Suprapubic skin (tissue), 4 donors: ENCODE measurements at regions not wholly inside any gene's neighbourhood (a gene's known extent, or its start where the extent isn't known, plus 50 kb on each side); places are given as distances from the start of the nearest gene placed in this dataset.

Experiments
- DNase-seq, 2 donors: peaks; one replicate each; pipeline ENCODE4 v3.0.0-alpha.2; 2019; ENCODE audit warnings: low spot score in 2 of 2
- H3K27ac ChIP-seq: fragments of 200-600 bp; sonication (generic); one replicate; pipeline ENCODE4 v1.5.1; 2019
- H3K27me3 ChIP-seq: fragments of 200-600 bp; sonication (generic); one replicate; pipeline ENCODE4 v1.5.1; 2019
- H3K36me3 ChIP-seq: fragments of 200-600 bp; sonication (generic); one replicate; pipeline ENCODE4 v1.5.1; 2019
- H3K4me1 ChIP-seq: fragments of 200-600 bp; sonication (generic); one replicate; pipeline ENCODE4 v1.5.1; 2019
- H3K4me3 ChIP-seq: fragments of 200-600 bp; sonication (generic); one replicate; pipeline ENCODE4 v1.5.1; 2019; ENCODE audit warnings: mild to moderate bottlenecking
- H3K9me3 ChIP-seq: fragments of 200-600 bp; sonication (generic); one replicate; pipeline ENCODE4 v1.5.1; 2019
- CTCF ChIP-seq, 2 donors: fragments of 200-600 bp in 1 of 2; fragments of 450-650 bp in 1 of 2; sonication (generic) in 1 of 2; IDR thresholded peaks; one replicate each; pipeline ENCODE4 v1.5.1; 2016 to 2019; ENCODE audit warnings: antibody characterized with exemption in 2 of 2, mild to moderate bottlenecking in 1 of 2, moderate library complexity in 1 of 2
- EP300 ChIP-seq: sonication (generic); formaldehyde crosslinking; IDR thresholded peaks from one replicate; pipeline ENCODE4 v1.6.1; 2017; ENCODE audit warnings: antibody characterized with exemption
- POLR2A ChIP-seq, 2 donors: fragments of 450-650 bp; IDR thresholded peaks; one replicate each; pipeline ENCODE4 v1.6.1; 2017; ENCODE audit warnings: antibody characterized with exemption in 2 of 2, mild to moderate bottlenecking in 2 of 2, moderate library complexity in 2 of 2
- POLR2AphosphoS5 ChIP-seq, 3 donors: sonication (generic); formaldehyde crosslinking; IDR thresholded peaks; one replicate each; pipeline ENCODE4 v1.6.1; 2017; ENCODE audit warnings: antibody characterized with exemption in 3 of 3
- WGBS: methylation state at CpG from one replicate; pipeline ENCODE4 v1.1.5; 2018; 5-methylcytosine and 5-hydroxymethylcytosine counted together

GRCh38 chr13:103835052-103835451 lies 768.8 kb upstream of the SLC10A2 start:
- WGBS, result 93% methylated on average over 3 of the region's 3 CpGs
- Histone ChIP-seq H3K4me1 (no peaks in the 10 kb centered on the region), H3K4me3 (no peak overlapping the region), H3K9me3 (no peaks in the 10 kb centered on the region), H3K27ac (no peak overlapping the region), H3K27me3 (no peaks in the 10 kb centered on the region), H3K36me3 (no peaks in the 10 kb centered on the region)
- no peak for DNase-seq
- TF ChIP-seq EP300 (no peak), POLR2A (IDR thresholded peaks at IDR 0.05) (no peak), POLR2AphosphoS5 (IDR thresholded peaks at IDR 0.05) (no peak), CTCF (IDR thresholded peaks at IDR 0.05) (no peak)

GRCh38 chr13:103833294-103833852 lies 767.2 kb upstream of the SLC10A2 start:
- no peaks in the 10 kb centered on the region for H3K36me3 ChIP-seq
- TF ChIP-seq POLR2A (IDR thresholded peaks at IDR 0.05) (no peak), CTCF (IDR thresholded peaks at IDR 0.05) (no peak), EP300 (no peak), POLR2AphosphoS5 (IDR thresholded peaks at IDR 0.05) (no peak)
- no peak overlapping the region for H3K27ac ChIP-seq
- H3K9me3 ChIP-seq, result no peaks in the 10 kb centered on the region
- H3K4me1 ChIP-seq, result no peaks in the 10 kb centered on the region
- H3K4me3 ChIP-seq, result no peak overlapping the region
- 43% methylated on average over 2 of the region's 2 CpGs for WGBS
- no peak for DNase-seq
- no peaks in the 10 kb centered on the region for H3K27me3 ChIP-seq

GRCh38 chr13:103815619-103816018 lies 749.4 kb upstream of the SLC10A2 start:
- 87% methylated on average over 4 of the region's 4 CpGs for WGBS

GRCh38 chr13:103812971-103813370 lies 746.8 kb upstream of the SLC10A2 start:
- H3K4me3 ChIP-seq, result no peak overlapping the region
- 63% methylated on average over 5 of the region's 5 CpGs for WGBS
- H3K36me3 ChIP-seq, result no peaks in the 10 kb centered on the region
- DNase-seq, result no peak
- H3K27me3 ChIP-seq, result no peaks in the 10 kb centered on the region
- H3K9me3 ChIP-seq, result no peaks in the 10 kb centered on the region
- no peak overlapping the region for H3K27ac ChIP-seq
- H3K4me1 ChIP-seq, result no peaks in the 10 kb centered on the region
- TF ChIP-seq CTCF (IDR thresholded peaks at IDR 0.05) (no peak), POLR2A (IDR thresholded peaks at IDR 0.05) (no peak), EP300 (no peak), POLR2AphosphoS5 (IDR thresholded peaks at IDR 0.05) (no peak)

More at GRCh38 chr13:103815619-103816018, 749.4 kb upstream of the SLC10A2 start:
- no peak for TF ChIP-seq EP300
- TF ChIP-seq CTCF (IDR thresholded peaks at IDR 0.05), result no peak
- no peak for TF ChIP-seq POLR2A (IDR thresholded peaks at IDR 0.05)
- no peak for TF ChIP-seq POLR2AphosphoS5 (IDR thresholded peaks at IDR 0.05)
- Histone ChIP-seq H3K4me3 (no peak overlapping the region), H3K4me1 (no peaks in the 10 kb centered on the region), H3K36me3 (no peaks in the 10 kb centered on the region), H3K27ac (no peak overlapping the region), H3K27me3 (no peaks in the 10 kb centered on the region), H3K9me3 (no peaks in the 10 kb centered on the region)
- no peak for DNase-seq

GRCh38 chr13:103812558-103812957 lies 746.3 kb upstream of the SLC10A2 start:
- H3K4me1 ChIP-seq, result no peaks in the 10 kb centered on the region
- TF ChIP-seq EP300 (no peak), POLR2AphosphoS5 (IDR thresholded peaks at IDR 0.05) (no peak), POLR2A (IDR thresholded peaks at IDR 0.05) (no peak), CTCF (IDR thresholded peaks at IDR 0.05) (no peak)
- no peak for DNase-seq
- H3K27ac ChIP-seq, result no peak overlapping the region
- H3K9me3 ChIP-seq, result no peaks in the 10 kb centered on the region
- no peaks in the 10 kb centered on the region for H3K36me3 ChIP-seq
- no peaks in the 10 kb centered on the region for H3K27me3 ChIP-seq
- no peak overlapping the region for H3K4me3 ChIP-seq
- WGBS, result 88% methylated on average over 4 of the region's 4 CpGs
